ENCODE measurements at regions not wholly inside any gene's neighbourhood (a gene's known extent, or its start where the extent isn't known, plus 50 kb on each side); places are given as distances from the start of the nearest gene placed in this dataset.

DNA sequence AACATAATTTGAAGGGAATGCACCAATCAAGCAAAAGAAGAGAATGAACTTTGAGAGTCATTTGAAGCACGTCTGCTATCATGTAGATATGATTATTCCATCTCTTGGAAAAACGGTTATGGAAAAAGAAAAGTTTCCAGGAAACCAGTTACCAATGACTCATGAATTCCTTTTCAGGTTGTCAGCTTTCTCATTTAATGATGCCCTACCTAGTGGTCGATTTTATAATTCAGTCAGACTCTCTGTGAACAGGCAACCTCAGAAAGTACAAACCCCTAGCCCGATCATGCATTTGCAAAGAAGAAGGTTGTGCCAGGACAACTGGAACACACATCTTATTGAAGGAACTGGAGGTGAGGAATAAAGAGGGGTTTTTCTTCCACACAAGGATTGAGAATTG is 355.1 kb upstream of the GRIA1 start:
- Histone ChIP-seq H3K4me1 (no peaks in the 10 kb centered on the region), H3K27me3 (no peaks in the 10 kb centered on the region), H3K27ac (no peak overlapping the region), H3K9me3 (no peaks in the 10 kb centered on the region), H3K4me3 (no peak overlapping the region), H3K36me3 (no peaks in the 10 kb centered on the region)
- DNase-seq: no peak
- intact Hi-C loops (cut with DNase I): loop anchor here (10.0 kb wide), 1 partner anchor 571 kb away; no protein-coding TSS in a partner anchor
- 37 to 42% methylated on average over 4 of the region's 4 CpGs for WGBS, 2 donors
- TF ChIP-seq POLR2A (IDR thresholded peaks at IDR 0.05) (no peak), CTCF (IDR thresholded peaks at IDR 0.05) (no peak)

GRCh38 chr5:153136910-153137614 is 353.4 kb upstream of the GRIA1 start:
- no peak overlapping the region for H3K4me3 ChIP-seq
- 58 to 64% methylated on average over 6 of the region's 6 CpGs for WGBS, 2 donors
- DNase-seq: no peak
- H3K9me3 ChIP-seq: no peaks in the 10 kb centered on the region
- no peaks in the 10 kb centered on the region for H3K36me3 ChIP-seq
- intact Hi-C loops (cut with DNase I): loop anchor here (10.0 kb wide), 1 partner anchor 572 kb away; no protein-coding TSS in a partner anchor
- no peak for TF ChIP-seq POLR2A (IDR thresholded peaks at IDR 0.05)
- no peak for TF ChIP-seq CTCF (IDR thresholded peaks at IDR 0.05)
- H3K4me1 ChIP-seq: no peaks in the 10 kb centered on the region
- H3K27me3 ChIP-seq: no peaks in the 10 kb centered on the region
- H3K27ac ChIP-seq: no peak overlapping the region

GRCh38 chr5:153147891-153148623 is 342.4 kb upstream of the GRIA1 start:
- peak in 4 of 6 experiments; percentile 33 to 57 (median 46) for TF ChIP-seq CTCF (IDR thresholded peaks at IDR 0.05)
- no peak for TF ChIP-seq POLR2A (IDR thresholded peaks at IDR 0.05)
- no peak for DNase-seq
- no peak overlapping the region for H3K4me3 ChIP-seq
- H3K27ac ChIP-seq: no peak overlapping the region
- H3K4me1 ChIP-seq: no peaks in the 10 kb centered on the region
- no peaks in the 10 kb centered on the region for H3K27me3 ChIP-seq
- intact Hi-C loops (cut with DNase I): no loop called here
- WGBS, 2 donors: 31 to 60% methylated on average over 5 of the region's 7 CpGs
- H3K36me3 ChIP-seq: no peaks in the 10 kb centered on the region
- H3K9me3 ChIP-seq: no peaks in the 10 kb centered on the region

GRCh38 chr5:153148624-153148976 is 341.9 kb upstream of the GRIA1 start:
- Histone ChIP-seq H3K27ac (no peak overlapping the region), H3K9me3 (no peaks in the 10 kb centered on the region), H3K27me3 (no peaks in the 10 kb centered on the region), H3K36me3 (no peaks in the 10 kb centered on the region), H3K4me3 (no peak overlapping the region), H3K4me1 (no peaks in the 10 kb centered on the region)
- no peak for TF ChIP-seq POLR2A (IDR thresholded peaks at IDR 0.05)
- intact Hi-C loops (cut with DNase I): no loop called here
- 17 to 24% methylated on average over 4 of the region's 4 CpGs for WGBS, 2 donors
- DNase-seq: no peak

GRCh38 chr5:153151558-153151957 is 338.9 kb upstream of the GRIA1 start:
- intact Hi-C loops (cut with DNase I): no loop called here
- no peaks in the 10 kb centered on the region for H3K27me3 ChIP-seq
- H3K36me3 ChIP-seq: no peaks in the 10 kb centered on the region
- H3K4me1 ChIP-seq: no peaks in the 10 kb centered on the region
- H3K4me3 ChIP-seq: no peak overlapping the region
- TF ChIP-seq CTCF (IDR thresholded peaks at IDR 0.05) (no peak), POLR2A (IDR thresholded peaks at IDR 0.05) (no peak)
- no peak for DNase-seq
- H3K27ac ChIP-seq: no peak overlapping the region
- no peaks in the 10 kb centered on the region for H3K9me3 ChIP-seq
